ENCODE measurements at regions not wholly inside any gene's neighbourhood (a gene's known extent, or its start where the extent isn't known, plus 50 kb on each side); places are given as distances from the start of the nearest gene placed in this dataset.

DNA sequence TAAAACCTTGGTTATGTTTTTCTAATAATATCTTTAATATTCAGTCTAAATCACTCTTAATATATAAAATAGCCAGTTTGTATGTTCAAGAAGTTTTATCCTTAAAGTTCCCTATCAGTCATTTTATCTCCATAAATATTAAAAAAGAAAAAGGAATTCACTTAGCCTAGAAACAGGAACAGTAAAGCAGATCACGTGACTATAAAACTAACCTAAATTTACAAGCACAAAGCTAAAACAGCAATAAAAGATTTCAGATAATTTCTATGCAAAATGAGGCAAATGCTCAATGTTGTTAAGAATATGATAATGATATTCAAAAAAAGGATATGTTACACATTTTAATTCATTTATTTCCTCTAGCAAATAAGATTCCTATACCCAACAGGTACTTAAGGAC lies 57.1 kb upstream of the TNIP3 start:
- DNase-seq, result no peak
- intact Hi-C loops (cut with DNase I; ENCODE audit: low total_unique reads), result no loop called here
- Histone ChIP-seq H3K9me3 (no peaks in the 10 kb centered on the region), H3K27me3 (no peaks in the 10 kb centered on the region), H3K4me3 (no peak overlapping the region), H3K27ac (no peak overlapping the region), H3K36me3 (no peaks in the 10 kb centered on the region), H3K4me1 (no peaks in the 10 kb centered on the region)
- WGBS, 5 donors, result 53 to 76% (median 73%) methylated on average over 1 of the region's 1 CpG
- TF ChIP-seq EP300 (IDR thresholded peaks at IDR 0.05) (no peak), POLR2A (IDR thresholded peaks at IDR 0.05) (no peak), POLR2AphosphoS5 (IDR thresholded peaks at IDR 0.05) (no peak)
- TF ChIP-seq, protein P1, sequence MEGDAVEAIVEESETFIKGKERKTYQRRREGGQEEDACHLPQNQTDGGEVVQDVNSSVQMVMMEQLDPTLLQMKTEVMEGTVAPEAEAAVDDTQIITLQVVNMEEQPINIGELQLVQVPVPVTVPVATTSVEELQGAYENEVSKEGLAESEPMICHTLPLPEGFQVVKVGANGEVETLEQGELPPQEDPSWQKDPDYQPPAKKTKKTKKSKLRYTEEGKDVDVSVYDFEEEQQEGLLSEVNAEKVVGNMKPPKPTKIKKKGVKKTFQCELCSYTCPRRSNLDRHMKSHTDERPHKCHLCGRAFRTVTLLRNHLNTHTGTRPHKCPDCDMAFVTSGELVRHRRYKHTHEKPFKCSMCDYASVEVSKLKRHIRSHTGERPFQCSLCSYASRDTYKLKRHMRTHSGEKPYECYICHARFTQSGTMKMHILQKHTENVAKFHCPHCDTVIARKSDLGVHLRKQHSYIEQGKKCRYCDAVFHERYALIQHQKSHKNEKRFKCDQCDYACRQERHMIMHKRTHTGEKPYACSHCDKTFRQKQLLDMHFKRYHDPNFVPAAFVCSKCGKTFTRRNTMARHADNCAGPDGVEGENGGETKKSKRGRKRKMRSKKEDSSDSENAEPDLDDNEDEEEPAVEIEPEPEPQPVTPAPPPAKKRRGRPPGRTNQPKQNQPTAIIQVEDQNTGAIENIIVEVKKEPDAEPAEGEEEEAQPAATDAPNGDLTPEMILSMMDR (IDR thresholded peaks at IDR 0.05), result no peak

GRCh38 chr4:121220698-121221097 lies 56.6 kb upstream of the TNIP3 start:
- H3K36me3 ChIP-seq, result no peaks in the 10 kb centered on the region
- intact Hi-C loops (cut with DNase I; ENCODE audit: low total_unique reads), result no loop called here
- H3K4me3 ChIP-seq, result no peak overlapping the region
- H3K27ac ChIP-seq, result no peak overlapping the region
- H3K9me3 ChIP-seq, result no peaks in the 10 kb centered on the region
- no peaks in the 10 kb centered on the region for H3K4me1 ChIP-seq
- H3K27me3 ChIP-seq, result no peaks in the 10 kb centered on the region
- TF ChIP-seq POLR2A (IDR thresholded peaks at IDR 0.05), result no peak
- no peak for TF ChIP-seq POLR2AphosphoS5 (IDR thresholded peaks at IDR 0.05)
- TF ChIP-seq, protein P1 (IDR thresholded peaks at IDR 0.05), result no peak
- TF ChIP-seq EP300 (IDR thresholded peaks at IDR 0.05), result no peak
- 47 to 54% (median 53%) methylated on average over 5 of the region's 5 CpGs for WGBS, 5 donors
- no peak for DNase-seq

DNA sequence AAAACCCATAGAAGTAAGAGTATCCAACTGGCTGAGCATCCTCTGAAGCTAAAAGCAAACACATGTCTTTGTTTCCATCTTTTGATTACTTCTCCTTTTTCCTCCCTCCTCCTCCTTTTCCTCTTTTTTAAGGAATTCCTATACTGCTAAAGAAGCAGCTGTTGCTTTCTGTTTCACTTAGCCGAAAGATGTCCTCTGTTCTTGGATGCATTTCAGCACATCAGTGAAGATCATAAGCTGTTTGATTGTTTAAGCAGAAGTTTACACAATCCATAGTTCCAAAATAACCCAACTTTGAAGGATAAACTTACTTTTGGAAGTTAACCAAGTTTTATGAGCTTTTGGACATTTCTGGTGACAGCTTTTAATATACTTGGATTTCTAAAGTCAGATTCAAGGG lies 55.1 kb upstream of the TNIP3 start:
- Histone ChIP-seq H3K36me3 (no peaks in the 10 kb centered on the region), H3K9me3 (no peaks in the 10 kb centered on the region), H3K27me3 (no peaks in the 10 kb centered on the region), H3K4me1 (no peaks in the 10 kb centered on the region), H3K4me3 (no peak overlapping the region), H3K27ac (peak overlapping the region in 1 of 5 donors; percentile 13)
- 57 to 71% (median 64%) methylated on average over 1 of the region's 1 CpG for WGBS, 5 donors
- intact Hi-C loops (cut with DNase I; ENCODE audit: low total_unique reads), result no loop called here
- DNase-seq, result peak in 1 of 2 donors; percentile 52
- TF ChIP-seq, protein P1 (IDR thresholded peaks at IDR 0.05), result no peak
- TF ChIP-seq POLR2A (IDR thresholded peaks at IDR 0.05), result no peak
- no peak for TF ChIP-seq POLR2AphosphoS5 (IDR thresholded peaks at IDR 0.05)
- TF ChIP-seq EP300 (IDR thresholded peaks at IDR 0.05), result no peak

- Histone ChIP-seq H3K27ac (no peak overlapping the region), H3K4me3 (no peak overlapping the region), H3K4me1 (no peaks in the 10 kb centered on the region), H3K9me3 (no peaks in the 10 kb centered on the region), H3K36me3 (no peaks in the 10 kb centered on the region), H3K27me3 (no peaks in the 10 kb centered on the region)
- intact Hi-C loops (cut with DNase I; ENCODE audit: low total_unique reads), result no loop called here
- 58 to 74% (median 59%) methylated on average over 2 of the region's 2 CpGs for WGBS, 5 donors
- TF ChIP-seq EP300 (IDR thresholded peaks at IDR 0.05) (no peak), POLR2AphosphoS5 (IDR thresholded peaks at IDR 0.05) (no peak), POLR2A (IDR thresholded peaks at IDR 0.05) (no peak)
- TF ChIP-seq, protein P1 (IDR thresholded peaks at IDR 0.05), result no peak
- no peak for DNase-seq
These were observed 53.2 kb upstream of the TNIP3 start for GRCh38 chr4:121217351-121217750.

Data from stomach (tissue), 8 donors.